ENCODE measurements at regions not wholly inside any gene's neighbourhood (a gene's known extent, or its start where the extent isn't known, plus 50 kb on each side); places are given as distances from the start of the nearest gene placed in this dataset.

GRCh38 chr3:81363816-81364215, 397.6 kb downstream of the GBE1 start:
- TF ChIP-seq CTCF (IDR thresholded peaks at IDR 0.05) (no peak), POLR2A (IDR thresholded peaks at IDR 0.05) (no peak)
